Left kidney (tissue), 1 donor: ENCODE measurements at regions not wholly inside any gene's neighbourhood (a gene's known extent, or its start where the extent isn't known, plus 50 kb on each side); places are given as distances from the start of the nearest gene placed in this dataset.
"Not testable (repeated sequence)": the region's sequence is repeated elsewhere in the genome, so short reads cannot be mapped to it uniquely, and the experiment has no call there.

Source experiments
- DNase-seq: peaks from one replicate; pipeline ENCODE4 v3.0.0-alpha.2; 2013

DNA sequence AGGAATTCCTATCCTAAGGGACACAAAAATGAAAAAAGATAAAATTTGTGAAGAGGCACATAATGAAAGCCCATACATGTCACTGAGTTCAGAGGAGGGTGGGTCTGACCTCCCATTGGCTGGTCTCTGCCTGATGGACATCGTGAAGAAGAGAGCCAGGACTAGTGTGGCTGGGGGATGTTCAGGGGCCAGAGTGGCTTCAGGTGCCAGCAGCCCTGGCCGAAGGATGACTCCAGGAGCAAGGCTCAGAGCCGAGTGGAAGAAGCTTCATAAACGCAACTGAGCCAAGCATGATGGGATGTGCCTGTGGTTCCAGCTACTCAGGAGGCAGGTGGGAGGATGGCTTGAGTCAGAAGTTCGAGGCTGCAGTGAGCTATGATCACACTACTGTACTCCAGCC lies 56.9 kb upstream of the ATP5PO start:
- no peak for DNase-seq

DNA sequence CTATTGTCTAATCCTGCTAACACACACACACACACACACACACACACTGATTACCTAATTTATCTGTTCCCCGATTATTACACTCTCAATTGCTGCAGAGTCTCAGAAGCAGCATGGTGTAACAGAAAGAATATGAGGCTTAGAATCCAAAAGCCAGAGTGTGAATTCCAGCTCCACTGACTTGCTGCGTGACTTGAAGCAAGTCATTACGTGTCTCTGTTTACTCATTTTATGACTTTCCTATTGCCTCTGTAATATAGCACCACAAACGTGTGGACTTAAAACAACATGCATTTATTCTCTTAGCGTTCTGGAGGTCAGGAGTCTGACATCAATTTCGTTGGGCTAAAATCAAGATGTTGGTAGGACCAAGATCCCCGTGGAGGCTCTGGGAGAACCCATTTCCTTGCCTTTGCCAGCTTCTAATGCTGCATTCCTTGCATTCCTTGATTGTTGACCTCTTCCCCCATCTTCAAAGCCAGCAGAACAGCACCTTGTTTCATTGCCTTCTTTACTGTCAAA lies 55.9 kb upstream of the ATP5PO start:
- no peak for DNase-seq

DNA sequence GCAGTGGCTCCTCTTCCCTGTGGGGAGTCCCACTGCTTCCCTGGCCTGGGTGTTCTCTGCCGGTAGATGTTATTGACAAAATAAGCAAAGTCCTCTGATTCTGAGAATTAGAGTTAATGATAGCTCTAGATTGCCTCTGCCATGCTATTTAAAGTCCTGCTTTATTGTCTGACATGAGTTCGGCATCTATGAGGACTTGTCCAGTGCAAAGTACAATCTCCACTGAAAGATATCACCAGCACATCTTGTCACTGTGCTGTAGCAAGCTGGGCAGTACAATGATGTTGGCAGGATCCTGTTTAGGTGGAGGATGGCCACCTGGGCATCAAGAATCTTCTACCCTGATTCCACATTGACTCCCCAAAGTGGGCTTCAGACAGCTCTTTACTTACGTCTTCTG lies 54.0 kb upstream of the ATP5PO start:
- no peak for DNase-seq

DNA sequence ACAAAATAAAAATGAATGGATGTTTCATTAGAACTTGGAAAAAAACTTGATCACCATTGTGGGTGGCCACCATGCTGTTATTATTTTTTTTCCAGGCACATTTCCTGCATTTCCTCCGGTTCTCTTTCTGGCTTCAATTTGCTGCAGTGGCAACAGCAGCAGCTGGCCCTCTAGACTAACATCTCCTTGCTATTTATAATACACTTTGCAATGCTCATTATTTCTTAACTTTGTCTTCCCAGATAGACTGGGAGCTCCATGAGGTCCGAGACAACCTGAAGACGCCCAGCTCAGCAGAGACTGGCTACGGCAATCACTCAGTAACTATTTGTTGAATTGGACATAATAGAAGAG lies 53.4 kb upstream of the ATP5PO start:
- no peak for DNase-seq

DNA sequence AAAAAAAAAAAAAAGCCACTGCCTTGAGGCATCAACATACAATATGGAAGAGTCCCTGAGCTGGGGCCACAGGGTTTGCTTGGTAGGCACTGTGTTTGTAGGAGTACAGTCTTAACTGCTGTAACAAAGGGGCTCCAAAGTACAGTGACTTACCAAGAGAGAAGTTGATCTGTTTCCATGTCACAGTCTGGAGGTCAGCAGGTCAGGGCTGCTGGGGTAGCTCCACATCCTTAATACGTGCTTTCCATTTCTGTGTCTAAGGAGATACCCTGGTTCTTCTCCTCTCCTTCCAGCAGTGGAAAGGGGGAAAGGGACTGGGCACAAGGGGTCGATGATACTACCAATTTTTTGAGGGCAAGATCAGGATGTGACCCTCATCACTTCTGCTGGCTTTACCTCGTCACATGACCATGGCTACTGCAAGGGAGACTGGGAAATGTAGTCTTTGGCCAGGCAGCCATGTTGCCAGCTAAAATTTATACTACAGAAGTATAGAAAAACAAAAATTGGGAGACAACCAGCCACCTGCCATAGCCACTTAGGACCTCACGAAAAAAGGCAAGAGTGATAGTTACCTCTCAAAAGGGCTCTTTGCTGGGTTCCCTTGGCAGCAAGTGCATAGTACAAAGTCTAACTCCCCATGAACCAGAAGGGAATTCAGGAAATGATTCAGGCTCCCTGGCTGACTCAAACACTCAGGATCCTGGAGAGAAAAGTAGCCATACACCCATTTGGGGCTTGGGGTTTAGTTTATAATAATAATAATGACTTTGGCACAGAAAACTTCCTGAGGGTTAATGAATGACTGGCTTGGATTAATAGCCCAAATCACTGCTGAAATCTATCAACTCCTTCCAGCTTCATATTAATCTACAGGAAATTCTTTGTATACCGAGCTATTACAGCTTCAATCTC lies 52.7 kb upstream of the ATP5PO start:
- no peak for DNase-seq

DNA sequence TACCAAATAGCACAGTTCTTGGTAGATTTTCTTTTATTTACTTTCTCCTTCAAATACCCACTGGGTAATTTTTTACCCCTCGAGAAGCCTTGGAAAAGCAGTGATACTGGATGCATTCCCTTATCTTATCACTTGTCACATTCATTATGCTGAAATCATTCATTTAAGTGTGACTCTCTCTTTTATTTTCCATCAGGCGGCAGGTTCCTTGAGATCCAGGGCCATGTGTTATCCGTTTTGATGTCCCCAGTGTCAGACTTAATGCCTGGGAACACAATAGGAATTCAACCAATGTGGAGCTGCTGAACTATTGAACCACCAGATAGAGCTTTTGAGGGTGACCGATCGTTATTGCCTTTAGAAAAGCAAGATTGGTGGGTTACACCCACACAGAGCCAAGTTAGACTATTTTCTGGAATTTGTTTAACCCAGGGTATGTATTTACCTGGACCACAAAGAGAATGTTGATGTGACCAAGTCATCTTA lies 51.5 kb upstream of the ATP5PO start:
- no peak for DNase-seq

DNA sequence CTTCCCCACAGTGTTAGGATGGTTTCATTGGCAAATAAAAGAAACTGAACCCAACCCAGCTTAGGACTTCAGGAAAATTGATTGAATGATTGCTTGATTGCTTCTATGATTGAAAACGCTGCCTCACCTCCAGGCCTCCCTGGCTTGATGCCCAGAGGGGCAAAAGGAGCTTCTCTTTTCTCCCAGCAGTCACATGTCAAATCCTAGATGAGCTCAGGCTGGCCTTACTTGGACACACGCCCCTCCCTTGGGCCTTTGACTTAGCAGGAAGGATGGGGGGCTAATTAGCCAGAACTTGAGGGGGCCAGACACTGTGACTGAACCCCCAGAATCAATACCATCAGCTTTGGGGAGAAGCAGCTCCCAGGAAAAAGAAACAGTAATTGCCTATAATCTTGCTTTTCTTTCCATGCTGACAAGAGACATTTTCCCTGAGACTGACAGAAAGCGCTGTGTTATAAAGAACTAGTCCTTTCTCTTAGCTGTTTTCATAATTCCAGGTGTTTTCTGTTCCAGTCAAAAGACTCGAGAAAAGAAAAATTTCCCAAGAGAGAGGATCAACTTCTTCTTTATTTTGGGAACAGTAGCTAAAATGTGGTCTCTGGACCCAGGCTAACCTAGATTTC lies 50.8 kb upstream of the ATP5PO start:
- no peak for DNase-seq

DNA sequence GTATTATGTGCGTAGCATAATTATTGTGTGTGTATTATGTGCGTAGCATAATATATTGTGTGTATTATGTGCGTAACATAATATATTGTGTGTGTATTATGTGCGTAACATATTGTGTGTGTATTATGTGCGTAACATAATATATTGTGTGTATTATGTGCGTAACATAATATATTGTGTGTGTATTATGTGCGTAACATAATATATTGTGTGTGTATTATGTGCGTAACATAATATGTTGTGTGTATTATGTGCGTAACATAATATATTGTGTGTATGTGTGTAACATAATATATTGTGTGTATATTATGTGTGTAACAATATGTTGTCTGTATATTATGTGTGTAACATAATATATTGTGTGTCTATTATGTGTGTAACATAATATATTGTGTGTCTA lies 50.1 kb upstream of the ATP5PO start:
- not testable (repeated sequence) for DNase-seq
